NCI-H2196 treated with DMSO at 0.1 percent for 48 hours (cell line): ENCODE measurements at regions not wholly inside any gene's neighbourhood (a gene's known extent, or its start where the extent isn't known, plus 50 kb on each side); places are given as distances from the start of the nearest gene placed in this dataset.

Experiments
- DNase-seq: peaks from one replicate; lab custom pipeline; 2025; ENCODE audit not compliant: unreplicated experiment; lab: John Stamatoyannopoulos, UW

GRCh38 chr1:222243902-222244301 lies 304.0 kb downstream of the HHIPL2 start:
- no peak for DNase-seq

- DNase-seq, result no peak
Observed at GRCh38 chr1:222242492-222242891, 305.4 kb downstream of the HHIPL2 start.

- DNase-seq, result no peak
Observed at GRCh38 chr1:222241410-222241809, 306.5 kb downstream of the HHIPL2 start.

DNA sequence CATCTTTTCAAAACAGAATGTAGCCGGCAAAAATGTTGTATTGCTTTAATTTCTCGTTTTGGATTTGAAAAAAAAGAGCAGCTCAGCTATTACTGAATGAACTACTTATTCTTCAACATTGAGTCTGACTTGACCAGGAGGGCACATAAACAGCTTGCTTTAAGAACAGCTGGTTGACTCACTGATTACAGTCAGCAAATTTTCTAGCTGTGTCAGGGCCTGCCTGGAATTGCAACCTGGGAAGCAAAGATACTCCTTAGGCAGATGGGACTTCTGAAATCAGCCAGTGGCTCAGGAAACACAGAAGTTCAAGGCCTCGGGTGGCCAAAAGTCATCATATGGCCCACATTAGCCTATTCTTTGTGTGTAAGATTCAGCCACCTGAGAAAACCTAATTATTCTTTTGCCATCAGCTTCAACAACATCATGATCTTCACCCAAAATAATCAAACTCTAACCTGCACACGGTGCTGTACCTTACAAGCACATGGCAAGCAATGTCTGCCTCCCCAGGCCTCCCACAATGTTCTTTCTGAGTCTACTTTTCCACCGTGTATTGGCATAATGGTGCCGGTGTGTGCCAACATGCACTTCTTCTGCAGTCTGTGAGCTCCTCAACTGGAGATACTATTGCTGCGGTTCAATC lies 307.2 kb downstream of the HHIPL2 start:
- DNase-seq, result no peak

- DNase-seq, result no peak
Observed at GRCh38 chr1:222239130-222239529, 308.8 kb downstream of the HHIPL2 start.

DNA sequence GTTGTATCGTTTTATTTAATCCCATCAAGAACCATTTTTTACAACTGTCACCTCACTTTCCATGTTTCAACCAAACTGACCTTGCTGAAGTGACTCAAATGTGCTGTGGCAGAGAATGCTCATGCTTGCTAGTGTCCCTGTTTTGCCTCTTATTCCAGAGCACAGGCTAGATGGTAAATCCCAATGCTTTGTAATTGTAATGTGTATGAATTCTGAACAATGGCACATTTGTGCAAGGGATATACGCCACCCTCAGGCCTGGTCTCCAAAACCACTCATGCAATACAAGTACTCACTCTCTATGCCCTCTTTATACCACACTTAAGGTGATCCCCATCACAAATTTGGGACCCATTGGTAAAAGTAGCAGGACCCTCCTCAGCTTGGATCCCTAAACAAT lies 313.6 kb downstream of the HHIPL2 start:
- no peak for DNase-seq

DNA sequence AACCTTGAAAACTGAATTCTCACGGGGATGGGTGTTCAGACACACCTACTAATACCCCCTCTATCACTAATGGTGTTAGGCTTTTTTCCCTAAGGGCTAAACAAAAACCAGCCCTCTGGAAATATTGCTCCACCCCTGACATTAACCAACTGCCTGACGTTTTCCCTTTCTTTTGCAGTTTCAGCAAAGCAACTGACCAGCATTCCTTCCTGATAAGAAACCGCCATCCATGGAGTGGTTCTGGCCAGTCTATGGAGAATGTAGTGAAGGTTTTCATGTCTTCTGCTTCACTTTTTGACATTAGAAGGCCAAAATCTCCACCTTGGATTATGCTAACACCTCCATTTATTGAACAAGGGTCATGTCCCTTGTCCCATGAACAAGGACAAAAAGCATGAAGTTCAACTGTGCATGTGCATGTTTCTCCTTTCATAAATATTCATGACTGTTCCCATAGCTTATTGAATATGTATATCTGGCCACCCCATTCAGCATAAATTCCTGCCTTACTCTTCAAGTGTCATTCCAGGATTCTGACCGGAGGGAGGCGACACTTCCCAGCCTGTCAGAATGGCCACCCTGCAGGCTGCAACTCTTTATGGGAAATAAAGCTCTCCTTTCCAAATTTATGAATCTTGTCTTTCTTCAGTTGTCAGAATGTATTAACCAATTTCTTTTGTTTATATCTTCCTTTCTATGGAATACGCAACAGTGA lies 314.3 kb downstream of the HHIPL2 start:
- no peak for DNase-seq

- no peak for DNase-seq
Observed at GRCh38 chr1:222232842-222233241, 315.1 kb downstream of the HHIPL2 start.

DNA sequence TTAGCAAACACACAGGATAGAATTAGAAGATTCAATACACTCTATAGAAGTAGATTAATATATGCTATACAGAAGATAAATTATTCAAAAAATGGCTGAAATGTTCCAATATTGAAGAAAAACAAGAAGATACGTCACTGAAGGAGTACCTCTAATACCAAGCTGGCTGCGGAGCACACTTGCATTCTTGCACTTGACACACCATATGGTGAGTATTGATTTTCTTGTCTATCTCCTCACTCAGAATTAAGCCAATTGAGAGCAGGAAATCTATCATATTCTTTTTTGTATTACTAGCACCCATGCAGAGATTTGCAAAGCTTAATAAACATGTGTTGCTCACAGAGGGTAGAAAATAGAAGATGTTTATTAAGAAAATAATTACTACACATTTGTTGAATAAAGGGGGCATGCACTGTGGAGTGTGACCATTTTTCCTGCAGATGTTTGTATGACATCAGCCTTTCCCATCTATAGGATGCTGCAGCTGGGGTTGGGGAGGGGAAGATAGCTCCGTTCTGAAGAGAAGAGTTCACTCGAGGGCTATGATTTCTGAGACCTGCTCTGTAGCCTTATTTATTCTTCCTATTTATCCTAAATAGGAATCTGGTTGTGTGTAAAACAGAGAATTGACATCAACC lies 318.1 kb downstream of the HHIPL2 start:
- no peak for DNase-seq

DNA sequence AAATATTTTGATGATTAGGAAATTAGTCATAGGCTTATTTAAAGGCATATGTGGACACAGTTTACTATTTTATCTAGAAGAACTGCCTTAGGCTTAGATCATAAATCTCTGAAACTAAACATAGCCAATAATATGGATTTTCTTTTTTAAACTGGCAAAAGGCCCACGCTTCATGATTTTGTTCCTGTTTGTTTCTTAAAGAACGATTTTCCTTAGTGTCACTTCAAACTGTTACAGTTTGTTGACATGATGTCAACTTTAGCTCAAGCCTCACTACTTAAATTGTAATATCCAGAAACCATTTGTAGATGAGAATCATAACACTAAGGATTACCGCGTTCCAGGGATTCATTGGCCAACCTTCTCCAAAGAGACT lies 322.6 kb downstream of the HHIPL2 start:
- no peak for DNase-seq

- no peak for DNase-seq
Observed at GRCh38 chr1:222224636-222225315, 323.1 kb downstream of the HHIPL2 start.

GRCh38 chr1:222224156-222224555 lies 323.7 kb downstream of the HHIPL2 start:
- DNase-seq, result no peak

- no peak for DNase-seq
Observed at GRCh38 chr1:222223010-222223409, 324.9 kb downstream of the HHIPL2 start.

DNA sequence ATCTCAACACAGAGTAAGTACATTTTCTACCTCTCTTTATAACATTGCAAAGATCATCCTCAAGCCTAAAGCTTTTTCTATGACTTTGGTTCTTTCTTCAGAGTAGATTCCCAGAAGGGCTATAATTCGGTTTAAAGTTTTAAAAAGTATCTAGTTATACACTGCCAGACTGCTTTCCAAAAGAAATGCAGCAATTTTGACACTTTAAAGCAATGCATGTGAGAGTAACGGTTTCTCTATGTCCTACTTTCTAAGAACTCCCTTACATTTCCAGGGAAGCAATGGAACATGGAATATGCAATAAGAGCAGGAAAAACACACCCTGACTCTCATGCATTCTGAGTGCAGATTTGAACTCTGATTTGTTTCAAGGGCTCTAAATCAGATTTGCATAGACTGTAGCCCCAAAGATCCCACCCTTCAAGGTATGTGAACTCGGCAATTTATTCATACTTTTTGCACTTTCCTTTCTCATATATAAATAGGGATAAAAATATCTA lies 331.6 kb downstream of the HHIPL2 start:
- no peak for DNase-seq

DNA sequence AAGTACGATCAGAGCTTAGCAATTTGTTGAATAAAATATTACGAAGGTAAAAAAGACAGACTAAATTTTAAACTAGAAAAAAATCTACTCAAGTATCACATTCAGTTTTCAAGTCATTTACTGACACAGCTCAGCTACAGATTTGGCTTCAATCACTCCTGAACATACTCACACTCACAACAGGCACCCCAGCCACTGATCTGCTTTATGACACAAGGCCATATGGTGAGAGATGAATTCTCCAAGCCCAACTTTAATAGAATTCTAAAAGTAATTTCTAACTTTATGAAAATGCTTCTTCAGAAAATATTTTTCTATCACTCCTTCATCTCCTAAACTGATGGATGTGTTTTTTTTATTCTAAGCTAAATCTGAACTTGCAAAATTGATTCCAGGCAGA lies 337.1 kb downstream of the HHIPL2 start:
- no peak for DNase-seq

DNA sequence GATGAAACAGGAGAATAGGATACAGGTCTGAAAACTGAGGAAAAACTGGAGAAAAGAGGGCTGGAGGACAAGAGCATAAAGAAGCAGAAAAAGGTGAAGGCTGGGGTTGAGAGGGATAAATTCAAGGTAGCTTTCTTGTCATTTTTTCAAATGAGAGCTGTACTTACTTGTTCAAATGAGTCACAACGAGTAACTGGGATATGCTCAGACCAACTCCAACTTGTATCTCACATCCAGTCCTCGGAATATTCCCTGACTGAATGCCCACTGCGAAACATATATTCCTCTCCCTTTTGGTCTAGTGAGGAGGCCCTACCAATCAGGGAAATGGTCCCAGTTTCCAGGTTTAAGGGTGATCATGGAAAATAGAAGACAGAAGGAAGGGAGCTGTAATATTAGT lies 343.4 kb downstream of the HHIPL2 start:
- no peak for DNase-seq

DNA sequence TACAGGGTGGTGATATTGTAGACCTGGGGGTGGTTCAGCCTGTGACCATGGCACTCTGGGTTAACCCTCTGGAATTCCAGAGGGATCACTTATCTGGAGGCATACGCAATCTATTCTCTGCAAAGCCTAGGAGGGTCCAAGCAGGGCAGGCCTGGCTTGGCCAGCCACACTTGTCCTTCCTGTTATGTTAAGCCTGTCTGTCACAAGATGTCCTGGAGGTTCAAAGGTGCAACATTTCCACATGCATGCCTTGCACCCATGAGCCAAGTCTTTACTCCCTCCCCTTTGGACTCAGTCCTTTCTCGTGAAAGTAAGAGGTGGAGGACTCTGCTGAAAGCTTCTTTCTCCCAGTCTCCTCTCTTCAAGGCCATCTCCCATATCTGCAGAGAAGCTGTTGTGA lies 345.1 kb downstream of the HHIPL2 start:
- DNase-seq, result no peak

DNA sequence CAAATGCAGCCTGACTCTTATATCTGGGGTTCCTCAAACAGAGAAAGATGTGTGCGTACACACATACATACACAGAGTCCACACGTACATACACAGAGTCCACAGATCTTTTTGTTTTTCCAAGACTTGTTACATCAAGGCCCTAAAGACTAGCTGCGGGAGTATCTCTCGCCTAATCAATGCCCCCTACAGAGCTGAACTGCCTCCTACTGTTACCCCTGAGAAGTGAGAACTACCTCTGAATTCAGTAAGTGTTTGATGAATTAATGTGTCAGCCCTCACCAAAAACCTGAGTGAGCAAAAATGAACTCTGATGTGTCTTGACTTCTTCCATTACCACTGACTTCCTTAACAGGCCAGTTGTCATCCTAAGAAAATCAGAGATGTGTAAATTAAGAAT lies 351.2 kb downstream of the HHIPL2 start:
- no peak for DNase-seq

DNA sequence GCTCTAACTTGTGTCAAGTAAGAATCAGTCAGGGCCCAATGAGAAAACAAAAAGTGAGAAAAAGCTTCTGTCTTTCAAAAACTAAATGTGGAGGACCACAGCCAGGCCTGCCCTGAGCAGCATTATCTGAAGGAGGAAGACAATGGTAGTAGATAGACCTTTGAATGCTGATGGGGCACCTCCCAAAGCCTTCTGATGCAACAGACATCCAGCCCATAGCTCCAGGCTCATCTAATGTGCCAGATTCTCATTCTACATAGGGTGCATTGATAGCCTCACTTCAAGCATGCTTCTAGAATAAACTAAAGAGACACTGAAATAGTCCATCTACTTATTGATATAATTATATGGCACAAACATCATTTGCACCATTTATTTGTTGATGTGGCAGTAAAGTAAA lies 351.6 kb downstream of the HHIPL2 start:
- DNase-seq, result no peak

DNA sequence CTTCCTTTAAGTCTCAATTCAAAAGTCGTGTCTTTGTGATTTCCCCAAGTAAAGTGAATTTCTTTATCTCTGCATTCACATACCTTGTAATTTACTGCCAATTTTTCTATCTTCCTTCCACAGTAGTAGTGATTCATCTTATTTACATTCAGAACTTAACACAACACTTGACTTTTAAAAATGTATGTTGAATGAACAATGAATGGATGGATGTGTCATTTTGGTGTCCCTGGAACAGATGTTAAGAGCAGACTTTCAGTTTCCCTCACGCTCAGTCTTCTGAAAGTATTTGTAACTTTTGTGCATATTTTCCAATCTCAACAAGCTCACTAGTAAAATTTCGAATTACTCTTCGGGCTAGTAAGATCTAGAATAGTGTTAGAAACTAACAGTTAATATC lies 352.0 kb downstream of the HHIPL2 start:
- no peak for DNase-seq

DNA sequence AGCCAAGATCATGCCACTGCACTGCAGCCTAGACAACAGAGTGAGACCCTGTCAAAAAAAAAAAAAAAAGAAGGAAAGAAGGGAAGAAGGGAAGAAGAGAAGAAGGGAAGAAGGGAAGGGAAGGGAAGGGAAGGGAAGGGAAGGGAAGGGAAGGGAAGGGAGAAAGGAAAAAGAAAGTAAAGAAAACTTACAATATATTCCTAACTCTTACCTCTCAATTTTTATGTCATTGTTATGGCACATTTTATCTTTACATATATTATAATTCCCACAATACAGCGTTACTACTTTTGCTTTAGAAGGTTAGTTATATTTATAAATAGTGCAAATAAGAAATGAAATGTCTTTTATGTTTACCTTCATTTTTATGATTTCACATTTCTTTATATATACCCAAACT lies 358.7 kb downstream of the HHIPL2 start:
- no peak for DNase-seq
